GM12872 (cell line): ENCODE measurements at regions not wholly inside any gene's neighbourhood (a gene's known extent, or its start where the extent isn't known, plus 50 kb on each side); places are given as distances from the start of the nearest gene placed in this dataset.

Source experiments
- CTCF ChIP-seq: IDR thresholded peaks from 3 replicates; pipeline ENCODE4 v1.5.1; 2011; ENCODE audit warnings: low read depth, mild to moderate bottlenecking, low read length, moderate library complexity; ENCODE audit not compliant: insufficient read depth

DNA sequence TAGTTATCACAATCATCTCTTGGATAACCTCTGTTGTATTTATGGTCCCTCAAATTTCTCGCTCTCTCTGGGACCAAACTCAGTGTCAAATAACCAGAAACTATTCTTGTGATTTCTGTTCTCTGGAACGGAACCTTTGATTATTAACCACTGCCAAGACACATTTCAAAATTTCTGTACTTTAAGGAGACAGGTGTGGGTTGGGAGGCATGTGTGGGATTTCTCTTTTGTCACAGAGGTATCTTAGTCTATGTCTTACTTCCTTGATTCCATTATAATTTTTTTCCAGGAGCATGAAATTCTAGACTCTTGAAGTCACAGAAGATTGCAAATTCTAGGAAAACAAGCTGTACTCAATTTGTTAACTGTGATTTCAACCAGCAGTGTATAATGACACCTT lies 919.0 kb upstream of the B3GALT2 start:
- TF ChIP-seq CTCF: no peak

- no peak for TF ChIP-seq CTCF
Measured at GRCh38 chr1:194104247-194104844, 917.9 kb upstream of the B3GALT2 start.

GRCh38 chr1:194103516-194104246 lies 917.3 kb upstream of the B3GALT2 start:
- TF ChIP-seq CTCF: no peak

DNA sequence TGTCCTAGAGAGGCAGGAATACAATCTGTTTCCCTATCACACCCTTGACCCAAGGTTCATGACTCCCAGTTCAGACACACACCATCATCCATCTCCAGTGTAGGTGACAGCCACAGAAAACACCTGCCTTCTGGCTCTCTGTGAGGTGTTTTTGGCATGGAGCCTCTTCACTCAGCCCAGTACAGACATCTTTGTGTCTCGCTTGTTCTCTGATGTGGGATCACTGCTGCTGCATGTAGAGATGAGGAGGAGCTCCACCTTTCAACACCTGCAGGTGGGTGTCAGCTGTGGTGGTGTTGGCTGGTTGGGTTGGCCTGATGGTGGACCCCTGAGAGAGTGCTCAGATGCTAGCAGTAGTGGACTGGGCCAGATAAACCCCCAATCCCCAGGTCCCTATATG lies 916.7 kb upstream of the B3GALT2 start:
- TF ChIP-seq CTCF: no peak

- TF ChIP-seq CTCF: peak; percentile 31; the same call in 1 of the 3 replicates
Measured at GRCh38 chr1:194102607-194103006, 916.2 kb upstream of the B3GALT2 start.

DNA sequence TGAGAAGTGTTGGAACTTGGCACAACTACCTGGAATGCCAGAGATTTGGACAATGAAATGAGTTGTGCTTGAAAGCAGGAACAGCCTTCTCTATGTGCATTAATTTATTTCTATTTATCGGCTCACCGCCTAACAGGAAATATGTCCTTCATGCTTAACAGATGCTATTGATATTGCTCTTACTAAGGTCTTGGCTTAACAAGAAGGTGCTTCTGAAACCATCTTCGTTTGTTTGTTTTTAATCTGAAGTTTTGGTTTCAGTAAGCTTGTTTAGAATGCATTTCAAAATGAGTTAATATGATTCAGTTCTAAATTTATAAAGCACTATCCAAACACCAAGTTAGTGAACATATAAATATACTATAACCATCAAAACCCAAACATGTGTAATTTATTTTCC lies 898.3 kb upstream of the B3GALT2 start:
- TF ChIP-seq CTCF: no peak

DNA sequence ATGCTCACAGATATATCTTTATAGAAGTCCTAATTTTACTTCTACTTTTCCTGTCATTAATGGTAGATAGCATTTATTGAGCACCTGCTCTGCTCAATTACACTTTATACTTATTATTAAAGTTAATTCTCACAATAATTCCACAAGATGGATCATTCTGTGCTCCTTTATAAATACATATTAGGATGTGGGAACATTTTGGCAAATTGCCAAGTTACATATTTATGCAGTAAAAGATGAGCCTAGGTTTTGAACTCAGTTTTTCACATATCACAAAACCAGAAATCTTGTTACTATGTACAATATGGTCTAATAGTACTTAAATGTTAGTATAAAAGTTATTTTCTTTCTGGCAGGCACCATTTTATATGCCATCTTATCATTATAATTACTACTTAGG lies 895.0 kb upstream of the B3GALT2 start:
- TF ChIP-seq CTCF: no peak
